Adrenal gland (tissue), 5 donors: ENCODE measurements at regions not wholly inside any gene's neighbourhood (a gene's known extent, or its start where the extent isn't known, plus 50 kb on each side); places are given as distances from the start of the nearest gene placed in this dataset.

ENCODE experiments used
- CTCF ChIP-seq, 6 experiments: fragments of 450-650 bp in 4 of 6; fragments of 200-600 bp in 2 of 6; sonication (generic) in 1 of 6; IDR thresholded peaks; 1 replicate in 5 of 6; 2 replicates in 1 of 6; pipeline versions ENCODE4 v1.5.1 to v1.8.0; 2016 to 2021; ENCODE audit warnings: antibody characterized with exemption in 6 of 6, mild to moderate bottlenecking in 2 of 6, moderate library complexity in 1 of 6
- POLR2A ChIP-seq, 2 donors: fragments of 450-650 bp; IDR thresholded peaks; one replicate each; pipeline ENCODE4 v1.6.1; 2017; ENCODE audit warnings: antibody characterized with exemption in 2 of 2, mild to moderate bottlenecking in 2 of 2, moderate library complexity in 1 of 2
- donor health status: DM: no; HTN: no; CAD: no.

- no peak for TF ChIP-seq CTCF (IDR thresholded peaks at IDR 0.05)
- no peak for TF ChIP-seq POLR2A (IDR thresholded peaks at IDR 0.05)
Observed at GRCh38 chr18:7388741-7389140, 157.9 kb downstream of the LRRC30 start.
